ENCODE measurements at regions not wholly inside any gene's neighbourhood (a gene's known extent, or its start where the extent isn't known, plus 50 kb on each side); places are given as distances from the start of the nearest gene placed in this dataset.

- TF ChIP-seq CTCF (IDR thresholded peaks at IDR 0.05), result no peak
- no peak for TF ChIP-seq POLR2A (IDR thresholded peaks at IDR 0.05)
Measured at GRCh38 chr2:10977003-10977402, 65.3 kb downstream of the KCNF1 start.

Measured in thyroid gland (tissue), 4 donors.